ENCODE measurements at regions not wholly inside any gene's neighbourhood (a gene's known extent, or its start where the extent isn't known, plus 50 kb on each side); places are given as distances from the start of the nearest gene placed in this dataset.

DNA sequence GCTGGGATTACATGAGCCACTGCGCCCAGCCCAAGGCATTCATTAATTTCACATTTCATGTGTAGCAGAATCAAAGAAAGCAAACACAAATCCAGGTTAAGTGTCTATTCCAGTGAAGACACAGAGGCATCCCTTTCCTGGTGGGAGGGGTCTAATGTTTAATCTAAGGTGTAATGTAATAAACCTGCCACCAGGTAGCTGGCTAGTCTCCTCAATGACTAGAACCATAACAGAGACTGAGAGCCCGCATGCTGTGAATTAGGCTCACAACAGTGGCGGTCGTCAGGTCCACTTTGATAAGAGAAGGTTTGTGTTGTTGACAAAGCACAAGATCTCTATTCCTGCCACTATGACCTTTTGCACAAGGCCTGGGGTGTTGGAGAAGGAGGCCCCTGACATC, 64.2 kb upstream of the ADA2 start:
- ChIA-PET CTCF (no interaction called here), POLR2A (no interaction called here)
- Histone ChIP-seq H3K36me3 (ENCODE audit: control insufficient read depth in 2 of 2, insufficient read depth in 1 of 2, low read length in 2 of 2) (no peaks in the 10 kb centered on the region), H3K4me3 (ENCODE audit: low read depth, low read length) (no peak overlapping the region), H3K9me3 (ENCODE audit: control insufficient read depth, insufficient read depth, low read depth, low read length) (no peaks in the 10 kb centered on the region), H3K4me1 (ENCODE audit: control insufficient read depth, insufficient read depth, low read length) (no peaks in the 10 kb centered on the region), H3K27ac (ENCODE audit: extremely low read depth, low read depth, low read length) (no peak overlapping the region)
- TF ChIP-seq ZNF658 (tag by site-specific recombination; IDR thresholded peaks at IDR 0.05) (no peak), ZNF48 (tag by site-specific recombination; IDR thresholded peaks at IDR 0.05) (no peak), ZNF214 (tag by site-specific recombination; IDR thresholded peaks at IDR 0.05; ENCODE audit: borderline replicate concordance) (no peak), ZNF354C (tag by site-specific recombination; IDR thresholded peaks at IDR 0.05; ENCODE audit: borderline replicate concordance, low read depth) (no peak), ZNF366 (tag by site-specific recombination; conservative IDR thresholded peaks at IDR 0.05) (no peak), OVOL3 (tag by site-specific recombination; IDR thresholded peaks at IDR 0.05) (no peak), ZNF394 (tag by site-specific recombination; IDR thresholded peaks at IDR 0.05; ENCODE audit: borderline replicate concordance) (no peak), ZBTB20 (tag by site-specific recombination; IDR thresholded peaks at IDR 0.05) (no peak), ZNF324 (tag by site-specific recombination; IDR thresholded peaks at IDR 0.05) (no peak), HOXD13 (CRISPR knock-in tag; IDR thresholded peaks at IDR 0.05; ENCODE audit: borderline replicate concordance) (no peak)

- ChIA-PET POLR2A (no interaction called here), CTCF (no interaction called here)
- Histone ChIP-seq H3K27ac (ENCODE audit: extremely low read depth, low read depth, low read length) (no peak overlapping the region), H3K4me3 (ENCODE audit: low read depth, low read length) (no peak overlapping the region), H3K4me1 (ENCODE audit: control insufficient read depth, insufficient read depth, low read length) (no peaks in the 10 kb centered on the region), H3K36me3 (ENCODE audit: control insufficient read depth in 2 of 2, insufficient read depth in 1 of 2, low read length in 2 of 2) (no peaks in the 10 kb centered on the region), H3K9me3 (ENCODE audit: control insufficient read depth, insufficient read depth, low read depth, low read length) (no peaks in the 10 kb centered on the region)
- no peak for TF ChIP-seq GFI1B (tag by site-specific recombination; IDR thresholded peaks at IDR 0.05)
- TF ChIP-seq ZNF324 (tag by site-specific recombination; IDR thresholded peaks at IDR 0.05) = no peak
- no peak for TF ChIP-seq HOXA7 (CRISPR knock-in tag; IDR thresholded peaks at IDR 0.05; ENCODE audit: borderline replicate concordance)
- TF ChIP-seq SP7 (tag by site-specific recombination; IDR thresholded peaks at IDR 0.05) = no peak
- TF ChIP-seq ZNF214 (tag by site-specific recombination; IDR thresholded peaks at IDR 0.05; ENCODE audit: borderline replicate concordance) = no peak
- no peak for TF ChIP-seq GLI4 (tag by site-specific recombination; IDR thresholded peaks at IDR 0.05)
- no peak for TF ChIP-seq ZNF26 (tag by site-specific recombination; IDR thresholded peaks at IDR 0.05)
Observed at GRCh38 chr22:17281440-17281841, 62.2 kb upstream of the ADA2 start.

GRCh38 chr22:17281026-17281425, 61.8 kb upstream of the ADA2 start:
- no peaks in the 10 kb centered on the region for H3K36me3 ChIP-seq (ENCODE audit: control insufficient read depth in 2 of 2, insufficient read depth in 1 of 2, low read length in 2 of 2)
- no peaks in the 10 kb centered on the region for H3K9me3 ChIP-seq (ENCODE audit: control insufficient read depth, insufficient read depth, low read depth, low read length)
- TF ChIP-seq ZNF645 (tag by site-specific recombination; IDR thresholded peaks at IDR 0.05) = no peak
- H3K4me3 ChIP-seq (ENCODE audit: low read depth, low read length) = no peak overlapping the region
- ChIA-PET CTCF (no interaction called here), POLR2A (no interaction called here)
- H3K4me1 ChIP-seq (ENCODE audit: control insufficient read depth, insufficient read depth, low read length) = no peaks in the 10 kb centered on the region
- H3K27ac ChIP-seq (ENCODE audit: extremely low read depth, low read depth, low read length) = no peak overlapping the region

- H3K4me1 ChIP-seq (ENCODE audit: control insufficient read depth, insufficient read depth, low read length) = no peaks in the 10 kb centered on the region
- TF ChIP-seq GLIS1 (tag by site-specific recombination; IDR thresholded peaks at IDR 0.05) (peak; percentile 46), KLF17 (tag by site-specific recombination; IDR thresholded peaks at IDR 0.05) (peak; percentile 8; the same call in 1 of the 2 replicates), ZNF341 (tag by site-specific recombination; IDR thresholded peaks at IDR 0.05; ENCODE audit: low read depth) (peak; percentile 67), ZIC2 (tag by site-specific recombination; IDR thresholded peaks at IDR 0.05) (peak; percentile 42), ZNF747 (tag by site-specific recombination; IDR thresholded peaks at IDR 0.05) (no peak), ZFP69B (tag by site-specific recombination; IDR thresholded peaks at IDR 0.05) (no peak), BCL11A (tag by site-specific recombination; IDR thresholded peaks at IDR 0.05; ENCODE audit: low read depth) (no peak)
- H3K27ac ChIP-seq (ENCODE audit: extremely low read depth, low read depth, low read length) = no peak overlapping the region
- ChIA-PET CTCF (interaction anchor here (0.6 kb wide), 1 partner anchor 342 kb away, joined by 4 read pairs; no protein-coding TSS in a partner anchor), POLR2A (no interaction called here)
- no peaks in the 10 kb centered on the region for H3K36me3 ChIP-seq (ENCODE audit: control insufficient read depth in 2 of 2, insufficient read depth in 1 of 2, low read length in 2 of 2)
- no peaks in the 10 kb centered on the region for H3K9me3 ChIP-seq (ENCODE audit: control insufficient read depth, insufficient read depth, low read depth, low read length)
- no peak overlapping the region for H3K4me3 ChIP-seq (ENCODE audit: low read depth, low read length)
Observed at GRCh38 chr22:17272511-17272991, 53.3 kb upstream of the ADA2 start.
